ENCODE measurements at regions not wholly inside any gene's neighbourhood (a gene's known extent, or its start where the extent isn't known, plus 50 kb on each side); places are given as distances from the start of the nearest gene placed in this dataset.

DNA sequence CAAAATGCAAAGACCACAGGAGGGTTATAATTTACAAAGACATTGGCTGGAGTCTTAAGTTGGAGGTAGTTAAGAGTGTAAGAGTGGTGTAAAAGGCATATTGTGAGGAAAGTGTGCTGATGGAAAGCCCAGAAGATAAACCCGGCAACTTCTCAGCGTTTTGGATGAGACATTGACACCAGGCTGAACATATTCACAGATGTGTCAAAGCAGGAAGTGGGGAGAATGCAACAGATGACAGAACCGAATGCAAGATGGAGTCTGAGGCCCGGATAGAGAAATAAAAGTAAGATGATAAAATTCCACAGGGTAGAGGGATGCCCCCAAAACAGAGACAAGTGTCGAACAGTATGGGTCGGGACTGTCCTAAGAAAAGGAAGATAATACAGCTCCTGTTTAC lies 230.4 kb upstream of the TMEM72 start:
- H3K27ac ChIP-seq (ENCODE audit: low read depth in 2 of 2, low read length in 1 of 2), result no peak overlapping the region
- no peaks in the 10 kb centered on the region for H3K4me1 ChIP-seq (ENCODE audit: control insufficient read depth in 2 of 2, insufficient read depth in 2 of 2, low read length in 1 of 2)
- H3K4me3 ChIP-seq (ENCODE audit: low read depth in 1 of 2, low read length in 2 of 2), result no peak overlapping the region
- no peaks in the 10 kb centered on the region for H3K36me3 ChIP-seq (ENCODE audit: control insufficient read depth in 2 of 2, insufficient read depth in 2 of 2, low read length in 1 of 2)
- WGBS, 2 donors, result 85 to 87% methylated on average over 6 of the region's 6 CpGs
- no peaks in the 10 kb centered on the region for H3K27me3 ChIP-seq (ENCODE audit: control insufficient read depth in 1 of 2, insufficient read depth in 2 of 2, low read length in 2 of 2)
- H3K9me3 ChIP-seq (ENCODE audit: control insufficient read depth in 2 of 2, insufficient read depth in 1 of 2, low read depth in 1 of 2, low read length in 1 of 2), result no peaks in the 10 kb centered on the region

DNA sequence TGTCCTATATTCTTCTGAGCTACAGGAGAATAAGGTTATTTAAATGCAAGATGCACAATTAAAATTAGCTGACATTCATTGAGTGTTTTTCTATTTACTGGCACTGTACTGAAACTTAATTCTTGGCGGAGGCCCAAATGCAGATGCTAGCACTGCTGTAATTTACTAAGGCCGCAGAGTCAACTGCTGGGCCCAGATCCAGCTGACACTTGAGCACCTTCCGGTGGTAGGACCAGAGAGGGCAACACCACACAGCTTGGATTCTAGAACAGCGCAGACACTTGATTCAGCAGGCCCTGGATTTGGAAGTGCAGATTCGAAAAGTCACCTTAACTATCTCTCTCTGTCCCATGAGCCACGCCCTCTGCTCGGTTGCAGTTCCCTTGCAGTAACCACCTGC lies 228.6 kb upstream of the TMEM72 start:
- 81 to 84% methylated on average over 7 of the region's 7 CpGs for WGBS, 2 donors

DNA sequence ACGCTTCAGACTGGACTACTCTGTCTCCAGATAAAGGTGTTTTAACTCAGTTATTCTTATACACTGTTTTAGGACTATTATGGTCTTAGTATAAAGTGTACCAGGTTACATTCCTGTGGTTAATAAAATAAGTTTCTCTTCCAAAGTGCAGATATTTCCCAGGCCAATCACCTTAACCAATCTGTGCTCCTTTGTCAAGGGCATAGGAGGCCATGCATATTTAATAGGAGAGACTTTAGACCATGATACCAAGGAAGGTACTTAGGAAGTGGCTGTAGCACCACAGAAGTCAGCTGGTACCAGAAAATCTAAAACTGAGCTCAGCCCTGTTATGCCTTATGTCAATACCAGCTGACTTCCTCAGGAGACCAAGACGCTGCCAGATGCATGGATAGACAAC lies 226.5 kb upstream of the TMEM72 start:
- H3K27ac ChIP-seq (ENCODE audit: low read depth in 2 of 2, low read length in 1 of 2), result no peak overlapping the region
- no peak overlapping the region for H3K4me3 ChIP-seq (ENCODE audit: low read depth in 1 of 2, low read length in 2 of 2)
- no peaks in the 10 kb centered on the region for H3K9me3 ChIP-seq (ENCODE audit: control insufficient read depth in 2 of 2, insufficient read depth in 1 of 2, low read depth in 1 of 2, low read length in 1 of 2)
- WGBS, 2 donors, result 86% methylated on average over 2 of the region's 2 CpGs
- no peaks in the 10 kb centered on the region for H3K36me3 ChIP-seq (ENCODE audit: control insufficient read depth in 2 of 2, insufficient read depth in 2 of 2, low read length in 1 of 2)
- no peaks in the 10 kb centered on the region for H3K4me1 ChIP-seq (ENCODE audit: control insufficient read depth in 2 of 2, insufficient read depth in 2 of 2, low read length in 1 of 2)
- H3K27me3 ChIP-seq (ENCODE audit: control insufficient read depth in 1 of 2, insufficient read depth in 2 of 2, low read length in 2 of 2), result no peaks in the 10 kb centered on the region

More for the DNA sequence above, 228.6 kb upstream of the TMEM72 start:
- no peaks in the 10 kb centered on the region for H3K27me3 ChIP-seq (ENCODE audit: control insufficient read depth in 1 of 2, insufficient read depth in 2 of 2, low read length in 2 of 2)
- no peak overlapping the region for H3K4me3 ChIP-seq (ENCODE audit: low read depth in 1 of 2, low read length in 2 of 2)
- H3K27ac ChIP-seq (ENCODE audit: low read depth in 2 of 2, low read length in 1 of 2), result no peak overlapping the region
- no peaks in the 10 kb centered on the region for H3K9me3 ChIP-seq (ENCODE audit: control insufficient read depth in 2 of 2, insufficient read depth in 1 of 2, low read depth in 1 of 2, low read length in 1 of 2)
- no peaks in the 10 kb centered on the region for H3K36me3 ChIP-seq (ENCODE audit: control insufficient read depth in 2 of 2, insufficient read depth in 2 of 2, low read length in 1 of 2)
- no peaks in the 10 kb centered on the region for H3K4me1 ChIP-seq (ENCODE audit: control insufficient read depth in 2 of 2, insufficient read depth in 2 of 2, low read length in 1 of 2)

DNA sequence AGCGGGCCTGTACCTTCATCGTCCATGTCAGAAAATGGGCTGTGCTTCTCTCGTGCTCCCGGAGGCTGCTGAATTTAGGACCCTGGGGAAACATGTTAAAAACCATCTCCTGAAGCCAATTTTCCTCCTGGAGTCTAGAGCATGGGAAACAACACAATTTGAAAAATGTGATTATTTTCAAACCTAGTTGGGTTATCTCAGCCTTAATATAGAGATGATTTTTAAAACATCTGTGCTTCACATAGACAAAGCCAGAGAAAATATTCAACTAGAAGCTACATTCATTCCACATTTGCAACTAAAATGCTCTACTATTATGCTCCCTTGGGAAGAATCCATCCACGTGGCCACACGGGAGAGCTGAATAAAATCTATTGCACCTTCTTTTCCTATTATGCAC lies 225.9 kb upstream of the TMEM72 start:
- H3K27me3 ChIP-seq (ENCODE audit: control insufficient read depth in 1 of 2, insufficient read depth in 2 of 2, low read length in 2 of 2), result no peaks in the 10 kb centered on the region
- H3K27ac ChIP-seq (ENCODE audit: low read depth in 2 of 2, low read length in 1 of 2), result no peak overlapping the region
- H3K36me3 ChIP-seq (ENCODE audit: control insufficient read depth in 2 of 2, insufficient read depth in 2 of 2, low read length in 1 of 2), result no peaks in the 10 kb centered on the region
- H3K9me3 ChIP-seq (ENCODE audit: control insufficient read depth in 2 of 2, insufficient read depth in 1 of 2, low read depth in 1 of 2, low read length in 1 of 2), result no peaks in the 10 kb centered on the region
- H3K4me1 ChIP-seq (ENCODE audit: control insufficient read depth in 2 of 2, insufficient read depth in 2 of 2, low read length in 1 of 2), result no peaks in the 10 kb centered on the region
- WGBS, 2 donors, result 79 to 83% methylated on average over 6 of the region's 6 CpGs
- H3K4me3 ChIP-seq (ENCODE audit: low read depth in 1 of 2, low read length in 2 of 2), result no peak overlapping the region

DNA sequence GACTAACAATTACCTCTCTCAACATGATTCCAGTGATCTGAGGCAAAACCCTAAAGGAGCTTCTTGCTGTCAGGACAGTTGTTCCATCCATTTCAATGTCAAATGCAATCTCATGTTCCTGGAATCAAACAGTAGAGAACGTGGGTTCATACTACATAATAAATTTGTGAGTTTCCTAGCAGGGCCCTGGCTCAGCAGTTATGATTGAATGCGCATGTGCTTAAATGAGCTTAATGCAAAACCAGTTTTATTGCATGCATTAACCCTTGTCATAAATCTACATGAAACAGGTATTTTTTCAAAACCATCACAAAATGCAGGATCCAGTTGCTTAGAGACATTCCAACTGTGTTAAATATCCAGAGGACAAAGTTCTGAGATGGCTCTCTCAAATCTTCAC lies 225.4 kb upstream of the TMEM72 start:
- no peaks in the 10 kb centered on the region for H3K36me3 ChIP-seq (ENCODE audit: control insufficient read depth in 2 of 2, insufficient read depth in 2 of 2, low read length in 1 of 2)
- H3K4me3 ChIP-seq (ENCODE audit: low read depth in 1 of 2, low read length in 2 of 2), result no peak overlapping the region
- no peaks in the 10 kb centered on the region for H3K27me3 ChIP-seq (ENCODE audit: control insufficient read depth in 1 of 2, insufficient read depth in 2 of 2, low read length in 2 of 2)
- H3K4me1 ChIP-seq (ENCODE audit: control insufficient read depth in 2 of 2, insufficient read depth in 2 of 2, low read length in 1 of 2), result no peaks in the 10 kb centered on the region
- H3K9me3 ChIP-seq (ENCODE audit: control insufficient read depth in 2 of 2, insufficient read depth in 1 of 2, low read depth in 1 of 2, low read length in 1 of 2), result no peaks in the 10 kb centered on the region
- no peak overlapping the region for H3K27ac ChIP-seq (ENCODE audit: low read depth in 2 of 2, low read length in 1 of 2)
- 78 to 79% methylated on average over 2 of the region's 2 CpGs for WGBS, 2 donors

DNA sequence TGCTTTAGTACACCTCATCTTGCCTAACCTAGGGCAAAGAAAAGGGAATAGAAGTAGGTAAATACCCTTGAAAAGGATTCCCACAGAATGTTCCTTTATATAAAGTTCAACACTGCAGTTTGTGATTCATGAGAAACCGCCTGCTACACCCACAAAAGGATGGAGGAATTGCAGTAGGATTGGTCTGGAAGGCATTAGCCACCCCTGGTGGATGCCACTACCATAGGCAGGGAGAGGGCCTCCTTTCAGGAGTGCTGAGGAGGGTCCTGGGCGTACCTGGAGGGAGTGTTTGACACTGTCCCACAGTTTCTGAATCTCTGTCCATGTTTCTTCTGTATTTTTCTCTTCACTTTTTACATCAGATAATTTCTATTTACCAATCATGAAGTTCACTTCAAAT lies 221.8 kb upstream of the TMEM72 start:
- no peak overlapping the region for H3K4me3 ChIP-seq (ENCODE audit: low read depth in 1 of 2, low read length in 2 of 2)
- no peak overlapping the region for H3K27ac ChIP-seq (ENCODE audit: low read depth in 2 of 2, low read length in 1 of 2)
- H3K9me3 ChIP-seq (ENCODE audit: control insufficient read depth in 2 of 2, insufficient read depth in 1 of 2, low read depth in 1 of 2, low read length in 1 of 2), result no peaks in the 10 kb centered on the region
- H3K27me3 ChIP-seq (ENCODE audit: control insufficient read depth in 1 of 2, insufficient read depth in 2 of 2, low read length in 2 of 2), result no peaks in the 10 kb centered on the region
- no peaks in the 10 kb centered on the region for H3K4me1 ChIP-seq (ENCODE audit: control insufficient read depth in 2 of 2, insufficient read depth in 2 of 2, low read length in 1 of 2)
- WGBS, 2 donors, result 60 to 80% methylated on average over 2 of the region's 2 CpGs
- no peaks in the 10 kb centered on the region for H3K36me3 ChIP-seq (ENCODE audit: control insufficient read depth in 2 of 2, insufficient read depth in 2 of 2, low read length in 1 of 2)

DNA sequence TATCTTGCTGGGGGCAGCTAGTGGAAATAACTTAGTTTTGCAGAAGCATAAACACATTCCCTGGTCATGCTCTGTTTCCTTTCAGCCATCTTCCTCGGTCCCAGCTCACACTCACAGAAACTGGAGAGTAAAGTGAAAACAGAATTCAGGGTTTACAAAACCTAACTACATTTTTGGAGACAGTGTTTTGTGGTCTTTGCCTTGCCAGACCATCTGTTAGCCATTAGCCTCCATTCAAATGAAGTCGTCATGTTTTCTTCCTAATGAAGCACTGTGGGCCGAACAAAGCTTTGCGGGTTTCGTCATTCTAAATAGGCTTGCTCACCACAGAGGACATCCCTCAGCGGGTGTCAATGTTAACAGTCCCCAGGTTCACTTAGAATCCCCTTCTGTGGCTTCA lies 214.6 kb upstream of the TMEM72 start:
- Histone ChIP-seq H3K27ac (ENCODE audit: low read depth in 2 of 2, low read length in 1 of 2) (no peak overlapping the region), H3K9me3 (ENCODE audit: control insufficient read depth in 2 of 2, insufficient read depth in 1 of 2, low read depth in 1 of 2, low read length in 1 of 2) (no peaks in the 10 kb centered on the region), H3K27me3 (ENCODE audit: control insufficient read depth in 1 of 2, insufficient read depth in 2 of 2, low read length in 2 of 2) (no peaks in the 10 kb centered on the region), H3K4me3 (ENCODE audit: low read depth in 1 of 2, low read length in 2 of 2) (no peak overlapping the region), H3K4me1 (ENCODE audit: control insufficient read depth in 2 of 2, insufficient read depth in 2 of 2, low read length in 1 of 2) (no peaks in the 10 kb centered on the region), H3K36me3 (ENCODE audit: control insufficient read depth in 2 of 2, insufficient read depth in 2 of 2, low read length in 1 of 2) (no peaks in the 10 kb centered on the region)
- WGBS, 2 donors, result 62 to 73% methylated on average over 6 of the region's 6 CpGs

DNA sequence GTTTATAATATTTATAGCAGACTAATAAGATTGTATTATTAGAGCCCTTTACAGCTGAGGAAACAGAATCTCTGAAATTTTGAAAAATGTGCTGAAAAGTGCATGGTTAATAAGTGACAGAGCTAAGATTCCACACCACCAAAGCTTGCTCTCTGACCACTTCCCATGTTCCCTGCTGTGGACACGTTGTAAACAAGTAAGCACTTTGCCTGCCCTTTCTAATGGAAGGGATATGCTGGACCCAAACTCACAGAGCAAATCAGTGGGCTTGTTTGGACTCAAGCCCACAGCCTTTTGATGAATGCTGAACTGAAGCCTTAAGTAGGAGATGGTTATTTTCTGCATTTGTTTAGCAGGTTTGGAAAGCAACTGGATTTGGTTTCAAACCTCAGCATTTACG lies 214.0 kb upstream of the TMEM72 start:
- WGBS, 2 donors, result 29 to 41% methylated on average over 2 of the region's 2 CpGs
- no peak overlapping the region for H3K27ac ChIP-seq (ENCODE audit: low read depth in 2 of 2, low read length in 1 of 2)

DNA sequence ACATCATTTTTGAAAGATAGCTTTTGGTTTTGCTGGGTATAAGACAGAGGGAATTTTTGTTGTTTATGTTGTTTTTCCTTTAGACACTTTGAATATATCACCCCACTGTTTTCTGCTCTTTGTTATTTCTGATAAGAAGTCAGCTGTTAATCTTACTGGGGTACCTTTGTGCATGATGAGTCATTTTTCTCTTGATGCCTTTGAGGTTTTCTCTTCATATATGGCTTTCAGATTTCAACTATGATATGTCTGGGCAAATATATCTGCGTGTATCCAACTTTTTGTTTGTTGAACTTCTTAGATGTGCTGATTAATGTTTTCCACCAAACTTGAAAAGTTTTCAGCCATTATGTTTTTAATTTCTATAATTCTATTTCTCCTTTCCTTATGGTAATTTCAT lies 208.6 kb upstream of the TMEM72 start:
- H3K4me1 ChIP-seq (ENCODE audit: control insufficient read depth in 2 of 2, insufficient read depth in 2 of 2, low read length in 1 of 2), result no peaks in the 10 kb centered on the region
- WGBS, 2 donors, result 78 to 89% methylated on average over 1 of the region's 1 CpG

More for the DNA sequence above, 214.0 kb upstream of the TMEM72 start:
- Histone ChIP-seq H3K4me1 (ENCODE audit: control insufficient read depth in 2 of 2, insufficient read depth in 2 of 2, low read length in 1 of 2) (no peaks in the 10 kb centered on the region), H3K36me3 (ENCODE audit: control insufficient read depth in 2 of 2, insufficient read depth in 2 of 2, low read length in 1 of 2) (no peaks in the 10 kb centered on the region), H3K27me3 (ENCODE audit: control insufficient read depth in 1 of 2, insufficient read depth in 2 of 2, low read length in 2 of 2) (no peaks in the 10 kb centered on the region), H3K4me3 (ENCODE audit: low read depth in 1 of 2, low read length in 2 of 2) (no peak overlapping the region), H3K9me3 (ENCODE audit: control insufficient read depth in 2 of 2, insufficient read depth in 1 of 2, low read depth in 1 of 2, low read length in 1 of 2) (no peaks in the 10 kb centered on the region)

DNA sequence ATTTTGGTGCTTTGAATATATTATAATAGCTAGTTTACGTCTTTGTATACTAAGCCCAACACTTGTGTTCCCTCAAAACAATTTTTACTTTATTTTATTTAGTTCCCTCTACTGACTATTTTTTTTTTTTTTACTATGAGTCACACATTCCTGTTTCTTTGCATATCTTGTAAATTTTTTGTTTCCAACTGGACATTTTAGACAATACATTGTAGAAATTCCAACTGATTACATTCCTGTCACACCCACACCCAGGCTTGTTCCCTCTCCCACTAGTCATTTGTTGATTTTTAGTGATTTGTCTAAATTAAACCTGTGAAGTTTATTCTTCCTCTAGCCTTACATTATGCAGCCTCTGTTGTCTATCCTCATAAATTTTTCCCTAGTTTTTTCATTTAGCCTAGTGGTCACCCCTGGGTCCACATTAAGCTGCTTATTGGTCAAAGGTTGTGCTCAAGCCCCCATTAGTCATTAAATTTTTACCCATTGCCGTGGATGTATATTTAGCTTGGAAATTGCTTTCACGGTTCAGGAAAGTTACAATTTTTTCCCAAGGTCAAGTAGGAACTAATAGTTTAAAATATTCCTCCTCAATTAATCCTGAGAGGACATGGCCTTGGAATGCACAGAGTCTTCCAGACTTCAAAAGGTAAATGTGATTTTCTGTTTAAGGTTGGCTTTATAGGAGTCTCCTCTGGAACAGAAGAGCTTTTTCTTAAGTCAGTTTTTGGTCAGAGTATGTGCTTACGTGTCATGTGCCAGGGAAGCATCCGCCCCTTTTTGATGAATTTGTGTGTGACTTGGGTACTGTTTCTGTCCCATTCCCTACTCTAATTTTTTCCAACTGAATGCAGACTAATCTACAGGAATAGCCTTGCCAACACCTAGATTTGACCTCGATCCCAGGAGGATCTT lies 207.6 kb upstream of the TMEM72 start:
- Histone ChIP-seq H3K27me3 (ENCODE audit: control insufficient read depth in 1 of 2, insufficient read depth in 2 of 2, low read length in 2 of 2) (no peaks in the 10 kb centered on the region), H3K4me3 (ENCODE audit: low read depth in 1 of 2, low read length in 2 of 2) (no peak overlapping the region), H3K9me3 (ENCODE audit: control insufficient read depth in 2 of 2, insufficient read depth in 1 of 2, low read depth in 1 of 2, low read length in 1 of 2) (peaks cover 0 to 3% of the 10 kb centered on the region in 2 donors), H3K36me3 (ENCODE audit: control insufficient read depth in 2 of 2, insufficient read depth in 2 of 2, low read length in 1 of 2) (no peaks in the 10 kb centered on the region), H3K4me1 (ENCODE audit: control insufficient read depth in 2 of 2, insufficient read depth in 2 of 2, low read length in 1 of 2) (no peaks in the 10 kb centered on the region), H3K27ac (ENCODE audit: low read depth in 2 of 2, low read length in 1 of 2) (no peak overlapping the region)
- 80 to 84% methylated on average over 6 of the region's 6 CpGs for WGBS, 2 donors

More for the DNA sequence above, 208.6 kb upstream of the TMEM72 start:
- no peaks in the 10 kb centered on the region for H3K36me3 ChIP-seq (ENCODE audit: control insufficient read depth in 2 of 2, insufficient read depth in 2 of 2, low read length in 1 of 2)
- H3K9me3 ChIP-seq (ENCODE audit: control insufficient read depth in 2 of 2, insufficient read depth in 1 of 2, low read depth in 1 of 2, low read length in 1 of 2), result peaks cover 0 to 3% of the 10 kb centered on the region in 2 donors
- no peak overlapping the region for H3K4me3 ChIP-seq (ENCODE audit: low read depth in 1 of 2, low read length in 2 of 2)
- H3K27me3 ChIP-seq (ENCODE audit: control insufficient read depth in 1 of 2, insufficient read depth in 2 of 2, low read length in 2 of 2), result no peaks in the 10 kb centered on the region
- H3K27ac ChIP-seq (ENCODE audit: low read depth in 2 of 2, low read length in 1 of 2), result no peak overlapping the region

Data from esophagus (tissue), 2 donors.